Erythroblast (primary cell): ENCODE measurements at regions not wholly inside any gene's neighbourhood (a gene's known extent, or its start where the extent isn't known, plus 50 kb on each side); places are given as distances from the start of the nearest gene placed in this dataset.

Experiments used
- GATA1 ChIP-seq: IDR thresholded peaks from 2 replicates; pipeline ENCODE4 v1.6.1; 2011; ENCODE audit warnings: low read depth, mild to moderate bottlenecking, control low read depth, low read length, moderate library complexity
- POLR2A ChIP-seq: IDR thresholded peaks from 2 replicates; pipeline ENCODE4 v1.6.1; 2011; ENCODE audit warnings: mild to moderate bottlenecking, low read length

- TF ChIP-seq POLR2A (no peak), GATA1 (no peak)
These were observed 180.3 kb upstream of the ZNF217 start for GRCh38 chr20:53773792-53774401.
